ENCODE measurements at regions not wholly inside any gene's neighbourhood (a gene's known extent, or its start where the extent isn't known, plus 50 kb on each side); places are given as distances from the start of the nearest gene placed in this dataset.

DNA sequence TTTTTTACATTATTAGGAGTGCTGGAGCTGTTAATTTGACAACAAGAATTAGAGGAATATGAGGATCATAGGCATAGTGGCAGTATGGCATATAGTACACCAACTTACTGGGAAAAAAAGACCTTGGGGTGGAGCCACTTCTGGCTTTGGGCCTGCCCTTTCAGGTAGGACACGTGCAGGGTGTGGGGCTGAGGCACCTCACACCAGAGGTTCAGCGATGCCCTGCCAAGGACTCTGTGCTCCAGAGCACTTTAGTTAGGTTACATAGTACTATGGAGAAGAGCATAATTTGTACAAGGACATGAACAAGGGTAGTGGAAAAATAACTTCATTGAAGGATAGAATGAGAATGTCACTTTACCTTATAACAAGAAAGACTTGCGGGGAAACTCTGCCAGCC is 77.1 kb upstream of the CD302 start:
- H3K36me3 ChIP-seq (replicated peaks in 1 of 2; ENCODE audit: control insufficient read depth in 1 of 2, insufficient read depth in 2 of 2, low read length in 2 of 2), result peaks cover 46 to 71% of the 10 kb centered on the region in 2 donors
- Mint-ChIP-seq H3K36me3 (peaks cover 57 to 64% of the 10 kb centered on the region in 2 donors), H3K27me3 (ENCODE audit: low read depth in 3 of 3) (peaks cover 0 to 3% (median 0%) of the 10 kb centered on the region in 3 donors), H3K4me1 (peaks cover 6% of the 10 kb centered on the region), H3K27ac (peak overlapping the region in 4 of 7 donors; percentile 17 to 80 (median 61)), H3K9me3 (peaks cover 0 to 3% (median 0%) of the 10 kb centered on the region in 7 donors), H3K4me3 (no peak overlapping the region)
- DNase-seq, result no peak
- H3K4me3 ChIP-seq (replicated peaks in 1 of 3; ENCODE audit: low read depth in 2 of 3, low read length in 3 of 3), result no peak overlapping the region
- H3K79me2 ChIP-seq (ENCODE audit: insufficient read depth, low read length), result no peaks in the 10 kb centered on the region
- no peak overlapping the region for H3K4me2 ChIP-seq (replicated peaks; ENCODE audit: extremely low read depth, low read length, poor library complexity, severe bottlenecking)
- no peak for TF ChIP-seq CTCF (IDR thresholded peaks at IDR 0.05)
- H2AFZ ChIP-seq (ENCODE audit: insufficient read depth, low read depth, low read length, poor library complexity, severe bottlenecking), result no peak overlapping the region
- no peaks in the 10 kb centered on the region for H3K27me3 ChIP-seq (ENCODE audit: control insufficient read depth in 2 of 2, insufficient read depth in 2 of 2, low read length in 2 of 2)
- H3K4me1 ChIP-seq (ENCODE audit: control insufficient read depth in 1 of 2, insufficient read depth in 2 of 2, low read length in 2 of 2), result no peaks in the 10 kb centered on the region
- H4K20me1 ChIP-seq (ENCODE audit: insufficient read depth, low read length), result no peaks in the 10 kb centered on the region
- intact Hi-C loops (cut with micrococcal nuclease), result no loop called here
- no peak overlapping the region for H3K27ac ChIP-seq (ENCODE audit: low read depth in 1 of 2, low read length in 2 of 2)
- H3K9me3 ChIP-seq (replicated peaks in 1 of 2; ENCODE audit: control insufficient read depth in 1 of 2, insufficient read depth in 1 of 2, low read length in 2 of 2), result no peaks in the 10 kb centered on the region
- 83% methylated on average over 2 of the region's 3 CpGs for WGBS (ENCODE audit: insufficient coverage)
- no peak overlapping the region for H3K9ac ChIP-seq (ENCODE audit: insufficient read depth, low read length, poor library complexity, severe bottlenecking)

GRCh38 chr2:159873258-159873657 is 75.2 kb upstream of the CD302 start:
- WGBS (ENCODE audit: insufficient coverage), result 33% methylated on average over 2 of the region's 3 CpGs
- H3K27ac Mint-ChIP-seq, result peak overlapping the region in 6 of 7 donors; percentile 12 to 85 (median 56)
- peaks cover 0 to 3% (median 0%) of the 10 kb centered on the region in 7 donors for H3K9me3 Mint-ChIP-seq

More at GRCh38 chr2:159873258-159873657, 75.2 kb upstream of the CD302 start:
- Mint-ChIP-seq H3K4me1 (peaks cover 6% of the 10 kb centered on the region), H3K27me3 (ENCODE audit: low read depth in 3 of 3) (peaks cover 0 to 3% (median 0%) of the 10 kb centered on the region in 3 donors), H3K4me3 (no peak overlapping the region), H3K36me3 (peaks cover 53 to 58% of the 10 kb centered on the region in 2 donors)
- Histone ChIP-seq H3K27ac (ENCODE audit: low read depth in 1 of 2, low read length in 2 of 2) (peak overlapping the region; percentile 44 to 50), H3K4me2 (replicated peaks; ENCODE audit: extremely low read depth, low read length, poor library complexity, severe bottlenecking) (no peak overlapping the region), H3K4me1 (ENCODE audit: control insufficient read depth in 1 of 2, insufficient read depth in 2 of 2, low read length in 2 of 2) (no peaks in the 10 kb centered on the region), H3K36me3 (replicated peaks in 1 of 2; ENCODE audit: control insufficient read depth in 1 of 2, insufficient read depth in 2 of 2, low read length in 2 of 2) (peaks cover 42 to 70% of the 10 kb centered on the region in 2 donors), H2AFZ (ENCODE audit: insufficient read depth, low read depth, low read length, poor library complexity, severe bottlenecking) (no peak overlapping the region), H3K27me3 (ENCODE audit: control insufficient read depth in 2 of 2, insufficient read depth in 2 of 2, low read length in 2 of 2) (no peaks in the 10 kb centered on the region), H3K79me2 (ENCODE audit: insufficient read depth, low read length) (no peaks in the 10 kb centered on the region), H3K9ac (ENCODE audit: insufficient read depth, low read length, poor library complexity, severe bottlenecking) (no peak overlapping the region), H3K9me3 (replicated peaks in 1 of 2; ENCODE audit: control insufficient read depth in 1 of 2, insufficient read depth in 1 of 2, low read length in 2 of 2) (no peaks in the 10 kb centered on the region), H4K20me1 (ENCODE audit: insufficient read depth, low read length) (no peaks in the 10 kb centered on the region), H3K4me3 (replicated peaks in 1 of 3; ENCODE audit: low read depth in 2 of 3, low read length in 3 of 3) (no peak overlapping the region)
- intact Hi-C loops (cut with micrococcal nuclease), result no loop called here
- TF ChIP-seq CTCF (IDR thresholded peaks at IDR 0.05), result no peak
- peak in 1 of 3 donors; percentile 11 for DNase-seq

Measured in CD14-positive monocyte (primary cell).